Mammary epithelial cell (primary cell): ENCODE measurements at regions not wholly inside any gene's neighbourhood (a gene's known extent, or its start where the extent isn't known, plus 50 kb on each side); places are given as distances from the start of the nearest gene placed in this dataset.

Experiments used
- CTCF ChIP-seq, 2 donors: IDR thresholded peaks in 1 of 2; conservative IDR thresholded peaks in 1 of 2; 2 replicates each; pipeline ENCODE4 v1.5.1; 2011 to 2012; ENCODE audit warnings: inconsistent platforms in 2 of 2, low read length in 2 of 2, mild to moderate bottlenecking in 2 of 2, control low read depth in 1 of 2, low read depth in 1 of 2; ENCODE audit not compliant: insufficient read depth in 1 of 2; ENCODE audit errors: extremely low read depth in 1 of 2
- EZH2 ChIP-seq: IDR thresholded peaks from 2 replicates; pipeline ENCODE4 v1.6.1; 2012; ENCODE audit warnings: low read length, inconsistent platforms, borderline replicate concordance

GRCh38 chr13:40420160-40420740 is 246.2 kb downstream of the FOXO1 start:
- TF ChIP-seq CTCF (conservative IDR thresholded peaks at IDR 0.05 in 1 of 2, IDR thresholded peaks at IDR 0.05 in 1 of 2; ENCODE audit: extremely low read depth in 1 of 2, insufficient read depth in 1 of 2, low read depth in 1 of 2, low read length in 2 of 2) (no peak), EZH2 (no peak)
